ENCODE measurements at regions not wholly inside any gene's neighbourhood (a gene's known extent, or its start where the extent isn't known, plus 50 kb on each side); places are given as distances from the start of the nearest gene placed in this dataset.

DNA sequence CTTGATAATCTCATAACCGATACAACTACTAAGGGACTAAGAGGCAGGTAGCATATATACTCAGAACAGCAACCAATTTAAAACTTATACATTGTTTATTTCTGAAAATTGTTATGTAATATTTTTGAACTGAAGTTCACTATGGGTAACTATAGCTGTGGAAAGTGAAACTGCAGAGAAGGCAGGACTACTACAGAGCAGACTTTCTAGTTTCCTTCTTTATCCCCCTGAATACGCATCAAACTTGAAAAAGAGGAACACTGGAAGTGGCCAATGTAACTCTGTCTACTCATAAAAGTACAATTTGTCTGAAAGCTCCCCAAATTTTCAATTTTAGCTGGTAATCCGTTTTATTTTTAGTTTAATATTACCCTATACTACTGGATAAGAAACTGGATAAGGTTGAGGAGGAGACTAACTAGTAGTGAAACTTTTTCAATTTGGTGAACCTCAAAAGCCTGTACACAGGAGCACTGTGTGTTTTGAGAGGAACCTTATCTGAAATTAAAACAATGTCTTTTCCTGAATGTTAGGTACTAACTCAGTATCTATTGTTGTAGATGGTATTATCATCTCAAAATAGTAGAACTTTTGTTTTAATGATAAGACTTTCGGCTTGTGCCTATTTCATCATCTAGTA lies 225.8 kb downstream of the GABRG1 start:
- TF ChIP-seq, protein P1, sequence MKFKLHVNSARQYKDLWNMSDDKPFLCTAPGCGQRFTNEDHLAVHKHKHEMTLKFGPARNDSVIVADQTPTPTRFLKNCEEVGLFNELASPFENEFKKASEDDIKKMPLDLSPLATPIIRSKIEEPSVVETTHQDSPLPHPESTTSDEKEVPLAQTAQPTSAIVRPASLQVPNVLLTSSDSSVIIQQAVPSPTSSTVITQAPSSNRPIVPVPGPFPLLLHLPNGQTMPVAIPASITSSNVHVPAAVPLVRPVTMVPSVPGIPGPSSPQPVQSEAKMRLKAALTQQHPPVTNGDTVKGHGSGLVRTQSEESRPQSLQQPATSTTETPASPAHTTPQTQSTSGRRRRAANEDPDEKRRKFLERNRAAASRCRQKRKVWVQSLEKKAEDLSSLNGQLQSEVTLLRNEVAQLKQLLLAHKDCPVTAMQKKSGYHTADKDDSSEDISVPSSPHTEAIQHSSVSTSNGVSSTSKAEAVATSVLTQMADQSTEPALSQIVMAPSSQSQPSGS (IDR thresholded peaks at IDR 0.05; ENCODE audit: low read length) = no peak
- TF ChIP-seq SPI1 (IDR thresholded peaks at IDR 0.05; ENCODE audit: borderline replicate concordance, insufficient read depth, low read depth, low read length) = no peak
- TF ChIP-seq POLR2A (IDR thresholded peaks at IDR 0.05; ENCODE audit: low read depth, low read length) = no peak
- TF ChIP-seq, protein P2, sequence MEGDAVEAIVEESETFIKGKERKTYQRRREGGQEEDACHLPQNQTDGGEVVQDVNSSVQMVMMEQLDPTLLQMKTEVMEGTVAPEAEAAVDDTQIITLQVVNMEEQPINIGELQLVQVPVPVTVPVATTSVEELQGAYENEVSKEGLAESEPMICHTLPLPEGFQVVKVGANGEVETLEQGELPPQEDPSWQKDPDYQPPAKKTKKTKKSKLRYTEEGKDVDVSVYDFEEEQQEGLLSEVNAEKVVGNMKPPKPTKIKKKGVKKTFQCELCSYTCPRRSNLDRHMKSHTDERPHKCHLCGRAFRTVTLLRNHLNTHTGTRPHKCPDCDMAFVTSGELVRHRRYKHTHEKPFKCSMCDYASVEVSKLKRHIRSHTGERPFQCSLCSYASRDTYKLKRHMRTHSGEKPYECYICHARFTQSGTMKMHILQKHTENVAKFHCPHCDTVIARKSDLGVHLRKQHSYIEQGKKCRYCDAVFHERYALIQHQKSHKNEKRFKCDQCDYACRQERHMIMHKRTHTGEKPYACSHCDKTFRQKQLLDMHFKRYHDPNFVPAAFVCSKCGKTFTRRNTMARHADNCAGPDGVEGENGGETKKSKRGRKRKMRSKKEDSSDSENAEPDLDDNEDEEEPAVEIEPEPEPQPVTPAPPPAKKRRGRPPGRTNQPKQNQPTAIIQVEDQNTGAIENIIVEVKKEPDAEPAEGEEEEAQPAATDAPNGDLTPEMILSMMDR (IDR thresholded peaks at IDR 0.05 in 2 of 3, conservative IDR thresholded peaks at IDR 0.05 in 1 of 3; ENCODE audit: control insufficient read depth in 2 of 3, extremely low read depth in 1 of 3, insufficient read depth in 1 of 3, low read depth in 3 of 3, low read length in 3 of 3) = no peak
- TF ChIP-seq MYC (IDR thresholded peaks at IDR 0.05; ENCODE audit: insufficient read depth, insufficient read length, insufficient replicate concordance, low read length, severe bottlenecking) = no peak
- TF ChIP-seq CREB1 (IDR thresholded peaks at IDR 0.05; ENCODE audit: low read depth) = no peak

Measured in GM12878 (cell line).